OCI-LY3 (cell line): ENCODE measurements at regions not wholly inside any gene's neighbourhood (a gene's known extent, or its start where the extent isn't known, plus 50 kb on each side); places are given as distances from the start of the nearest gene placed in this dataset.

ENCODE experiments used
- H2AFZ ChIP-seq: fragments of 200-600, 300-600 bp; shearing (Covaris generic); 2 replicates; pipeline ENCODE4 v1.6.0; 2014; ENCODE audit warnings: antibody characterized with exemption, low read depth, low read length
- H3K27ac ChIP-seq: fragments of 200-600, 300-600 bp; sonication (generic); 2 replicates; pipeline ENCODE4 v1.5.1; 2014; ENCODE audit warnings: mild to moderate bottlenecking, low read length, moderate library complexity, mixed read lengths
- H3K27me3 ChIP-seq: fragments of 200-600, 300-600 bp; sonication (generic); 2 replicates; pipeline ENCODE4 v1.6.1; 2014; ENCODE audit warnings: low read depth, low read length, mixed read lengths
- H3K36me3 ChIP-seq: fragments of 200-600, 300-600 bp; sonication (generic); replicated peaks from 2 replicates; pipeline ENCODE3; 2014; ENCODE audit warnings: low read depth, low read length, mixed read lengths
- H3K4me1 ChIP-seq: fragments of 300-600, 200-600 bp; sonication (generic); 2 replicates; pipeline ENCODE4 v1.6.1; 2014; ENCODE audit warnings: low read length, mixed read lengths
- H3K4me2 ChIP-seq: fragments of 200-600, 300-600 bp; sonication (generic); 2 replicates; pipeline ENCODE4 v1.6.1; 2014; ENCODE audit warnings: low read length, mixed read lengths
- H3K4me3 ChIP-seq: fragments of 300-600, 200-600 bp; sonication (generic); 2 replicates; pipeline ENCODE4 v1.5.1; 2014; ENCODE audit warnings: antibody characterized with exemption, mild to moderate bottlenecking, low read length, moderate library complexity
- H3K79me2 ChIP-seq: fragments of 300-600, 200-600 bp; shearing (Covaris generic); 2 replicates; pipeline ENCODE4 v1.6.1; 2014; ENCODE audit warnings: mild to moderate bottlenecking, low read length, mixed read lengths
- H3K9ac ChIP-seq: fragments of 300-600, 200-600 bp; shearing (Covaris generic); 2 replicates; pipeline ENCODE4 v1.6.0; 2014; ENCODE audit warnings: mild to moderate bottlenecking, low read length, moderate library complexity
- H3K9me3 ChIP-seq: fragments of 200-600, 300-600 bp; shearing (Covaris generic); 2 replicates; pipeline ENCODE4 v1.6.1; 2014; ENCODE audit warnings: low read length, mixed read lengths; ENCODE audit not compliant: insufficient read depth
- H4K20me1 ChIP-seq: fragments of 200-600, 300-600 bp; sonication (generic); 2 replicates; pipeline ENCODE4 v1.6.1; 2016; ENCODE audit warnings: low read length, mixed read lengths; ENCODE audit not compliant: insufficient read depth
- CTCF ChIP-seq: fragments of 200-600, 300-600 bp; sonication (generic); IDR thresholded peaks from 2 replicates; pipeline ENCODE4 v1.5.1; 2014; ENCODE audit warnings: antibody characterized with exemption, low read length, low read depth
- EZH2phosphoT487 ChIP-seq: fragments of 200-600 bp; shearing (Covaris generic); IDR thresholded peaks from 2 replicates; pipeline ENCODE4 v1.6.1; 2018; ENCODE audit warnings: antibody characterized with exemption, mixed run types, low read depth

- Histone ChIP-seq H3K27ac (no peak overlapping the region), H2AFZ (no peak overlapping the region), H4K20me1 (no peaks in the 10 kb centered on the region), H3K4me2 (no peak overlapping the region), H3K9me3 (no peaks in the 10 kb centered on the region), H3K36me3 (no peaks in the 10 kb centered on the region), H3K4me3 (no peak overlapping the region), H3K27me3 (no peaks in the 10 kb centered on the region), H3K9ac (no peak overlapping the region), H3K4me1 (no peaks in the 10 kb centered on the region), H3K79me2 (no peaks in the 10 kb centered on the region)
- TF ChIP-seq EZH2phosphoT487 (no peak), CTCF (no peak)
Observed at GRCh38 chr6:82744286-82745015, 321.2 kb downstream of the UBE3D start.

DNA sequence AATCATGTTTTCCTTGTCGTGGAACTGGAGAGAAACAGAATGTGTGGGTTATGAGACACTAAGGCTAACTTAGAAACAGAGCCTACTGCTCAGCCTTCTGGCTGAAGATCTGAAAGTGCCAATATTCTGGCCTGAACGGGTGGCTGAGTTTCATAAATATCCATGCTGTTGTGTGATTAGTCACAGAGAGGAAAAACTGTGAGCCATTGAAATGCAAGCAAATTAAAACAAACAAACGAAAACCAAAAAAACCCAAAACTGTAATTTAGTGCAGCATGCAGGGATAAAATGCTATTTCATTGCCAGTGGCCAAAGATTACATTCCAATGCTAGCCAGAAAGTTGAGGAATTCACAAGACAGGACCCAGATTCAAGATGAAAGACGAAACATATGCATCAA, 315.1 kb downstream of the UBE3D start:
- H3K4me2 ChIP-seq = no peak overlapping the region
- no peaks in the 10 kb centered on the region for H3K36me3 ChIP-seq
- H2AFZ ChIP-seq = no peak overlapping the region
- TF ChIP-seq EZH2phosphoT487 (no peak), CTCF (no peak)
- H3K27me3 ChIP-seq = no peaks in the 10 kb centered on the region
- no peak overlapping the region for H3K4me3 ChIP-seq
- no peak overlapping the region for H3K27ac ChIP-seq
- H3K9me3 ChIP-seq = no peaks in the 10 kb centered on the region
- H3K4me1 ChIP-seq = peaks cover 4% of the 10 kb centered on the region; the same call in 1 of the 2 replicates
- H3K79me2 ChIP-seq = no peaks in the 10 kb centered on the region
- H4K20me1 ChIP-seq = no peaks in the 10 kb centered on the region
- no peak overlapping the region for H3K9ac ChIP-seq

- Histone ChIP-seq H3K9me3 (no peaks in the 10 kb centered on the region), H3K4me3 (no peak overlapping the region), H3K79me2 (no peaks in the 10 kb centered on the region), H3K36me3 (no peaks in the 10 kb centered on the region), H3K27ac (no peak overlapping the region), H3K4me2 (no peak overlapping the region), H2AFZ (no peak overlapping the region), H3K27me3 (no peaks in the 10 kb centered on the region), H3K9ac (no peak overlapping the region), H3K4me1 (peaks cover 4% of the 10 kb centered on the region; the same call in 1 of the 2 replicates), H4K20me1 (no peaks in the 10 kb centered on the region)
- TF ChIP-seq EZH2phosphoT487 (no peak), CTCF (no peak)
Observed at GRCh38 chr6:82751718-82752117, 313.9 kb downstream of the UBE3D start.

DNA sequence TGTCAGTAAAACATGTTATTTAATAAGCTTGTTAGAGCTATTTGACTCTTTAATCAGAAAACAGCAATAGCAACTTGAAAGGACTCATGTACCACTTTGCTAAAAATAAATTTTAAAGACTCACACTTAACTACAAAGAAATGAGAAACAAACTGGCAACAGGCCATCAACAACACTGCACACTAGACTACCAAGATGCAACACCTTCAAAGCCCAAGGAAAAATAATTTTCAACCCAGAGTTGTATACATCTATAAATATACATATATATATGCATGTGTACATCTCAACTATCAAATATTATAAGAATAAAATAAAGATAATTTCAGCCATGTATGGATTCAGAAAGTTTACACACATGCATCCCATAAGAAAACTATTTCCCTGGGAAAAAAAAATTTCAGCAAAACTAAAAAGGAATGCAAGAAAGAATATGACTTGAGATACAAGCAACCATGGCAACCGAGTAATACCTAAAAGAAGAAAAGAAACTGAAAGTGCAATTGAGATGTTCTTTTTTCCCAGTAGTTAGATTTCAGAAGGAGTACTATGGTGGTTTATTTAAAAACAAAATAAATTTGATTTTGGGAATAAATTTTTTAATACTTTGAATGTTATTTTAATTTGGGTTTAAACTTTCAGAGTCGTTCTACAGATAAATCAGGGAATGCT, 303.8 kb downstream of the UBE3D start:
- Histone ChIP-seq H4K20me1 (no peaks in the 10 kb centered on the region), H3K4me2 (no peak overlapping the region; the same call in 1 of the 2 replicates), H3K9me3 (no peaks in the 10 kb centered on the region), H3K4me1 (no peaks in the 10 kb centered on the region), H2AFZ (no peak overlapping the region), H3K9ac (no peak overlapping the region), H3K27me3 (no peaks in the 10 kb centered on the region), H3K4me3 (no peak overlapping the region), H3K79me2 (no peaks in the 10 kb centered on the region), H3K27ac (no peak overlapping the region), H3K36me3 (no peaks in the 10 kb centered on the region)
- no peak for TF ChIP-seq EZH2phosphoT487
- TF ChIP-seq CTCF = no peak
